DND-41 (cell line): ENCODE measurements at regions not wholly inside any gene's neighbourhood (a gene's known extent, or its start where the extent isn't known, plus 50 kb on each side); places are given as distances from the start of the nearest gene placed in this dataset.

Experiments
- EZH2 ChIP-seq: IDR thresholded peaks from 3 replicates; pipeline ENCODE4 v1.6.1; 2012; ENCODE audit warnings: borderline replicate concordance, low read depth, mild to moderate bottlenecking, moderate library complexity, low read length, inconsistent platforms; ENCODE audit not compliant: severe bottlenecking
- TF ChIP-seq, protein P1 (sequence below): IDR thresholded peaks from 2 replicates; pipeline ENCODE4 v1.5.1; 2012; ENCODE audit warnings: borderline replicate concordance, low read length, moderate library complexity, mild to moderate bottlenecking; ENCODE audit not compliant: poor library complexity, severe bottlenecking; ENCODE audit errors: extremely low read depth

- no peak for TF ChIP-seq EZH2
- TF ChIP-seq, protein P1, sequence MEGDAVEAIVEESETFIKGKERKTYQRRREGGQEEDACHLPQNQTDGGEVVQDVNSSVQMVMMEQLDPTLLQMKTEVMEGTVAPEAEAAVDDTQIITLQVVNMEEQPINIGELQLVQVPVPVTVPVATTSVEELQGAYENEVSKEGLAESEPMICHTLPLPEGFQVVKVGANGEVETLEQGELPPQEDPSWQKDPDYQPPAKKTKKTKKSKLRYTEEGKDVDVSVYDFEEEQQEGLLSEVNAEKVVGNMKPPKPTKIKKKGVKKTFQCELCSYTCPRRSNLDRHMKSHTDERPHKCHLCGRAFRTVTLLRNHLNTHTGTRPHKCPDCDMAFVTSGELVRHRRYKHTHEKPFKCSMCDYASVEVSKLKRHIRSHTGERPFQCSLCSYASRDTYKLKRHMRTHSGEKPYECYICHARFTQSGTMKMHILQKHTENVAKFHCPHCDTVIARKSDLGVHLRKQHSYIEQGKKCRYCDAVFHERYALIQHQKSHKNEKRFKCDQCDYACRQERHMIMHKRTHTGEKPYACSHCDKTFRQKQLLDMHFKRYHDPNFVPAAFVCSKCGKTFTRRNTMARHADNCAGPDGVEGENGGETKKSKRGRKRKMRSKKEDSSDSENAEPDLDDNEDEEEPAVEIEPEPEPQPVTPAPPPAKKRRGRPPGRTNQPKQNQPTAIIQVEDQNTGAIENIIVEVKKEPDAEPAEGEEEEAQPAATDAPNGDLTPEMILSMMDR, result no peak
These were observed 172.9 kb upstream of the TTC29 start for GRCh38 chr4:147118528-147118927.
